ENCODE measurements at regions not wholly inside any gene's neighbourhood (a gene's known extent, or its start where the extent isn't known, plus 50 kb on each side); places are given as distances from the start of the nearest gene placed in this dataset.
"Not testable (repeated sequence)": the region's sequence is repeated elsewhere in the genome, so short reads cannot be mapped to it uniquely, and the experiment has no call there.

GRCh38 chr9:78383130-78383529, 86.2 kb downstream of the PSAT1 start:
- no peaks in the 10 kb centered on the region for H3K36me3 Mint-ChIP-seq
- no peak for ATAC-seq
- no peak for DNase-seq (ENCODE audit: low spot score in 2 of 2)
- no peak overlapping the region for H3K27ac Mint-ChIP-seq
- no peaks in the 10 kb centered on the region for H3K9me3 Mint-ChIP-seq

- DNase-seq (ENCODE audit: low spot score in 2 of 2) = no peak
- Mint-ChIP-seq H3K36me3 (no peaks in the 10 kb centered on the region), H3K9me3 (no peaks in the 10 kb centered on the region)
Measured at GRCh38 chr9:78386348-78386747, 89.4 kb downstream of the PSAT1 start.

GRCh38 chr9:78386773-78387172, 89.8 kb downstream of the PSAT1 start:
- ATAC-seq (no peak), DNase-seq (ENCODE audit: low spot score in 2 of 2) (no peak)
- Mint-ChIP-seq H3K36me3 (no peaks in the 10 kb centered on the region), H3K27ac (no peak overlapping the region), H3K9me3 (no peaks in the 10 kb centered on the region)

More at GRCh38 chr9:78386348-78386747, 89.4 kb downstream of the PSAT1 start:
- no peak for ATAC-seq
- no peak overlapping the region for H3K27ac Mint-ChIP-seq

GRCh38 chr9:78393340-78393739, 96.4 kb downstream of the PSAT1 start:
- Mint-ChIP-seq H3K9me3 (peaks cover 5% of the 10 kb centered on the region in 2 donors), H3K36me3 (no peaks in the 10 kb centered on the region), H3K27ac (no peak overlapping the region)
- DNase-seq (ENCODE audit: low spot score in 2 of 2) (no peak), ATAC-seq (no peak)

GRCh38 chr9:78393932-78394331, 97.0 kb downstream of the PSAT1 start:
- Mint-ChIP-seq H3K27ac (no peak overlapping the region), H3K9me3 (peaks cover 5% of the 10 kb centered on the region in 2 donors), H3K36me3 (no peaks in the 10 kb centered on the region)
- ATAC-seq (no peak), DNase-seq (ENCODE audit: low spot score in 2 of 2) (no peak)

- Mint-ChIP-seq H3K27ac (no peak overlapping the region), H3K9me3 (peaks cover 5% of the 10 kb centered on the region in 2 donors), H3K36me3 (no peaks in the 10 kb centered on the region)
- no peak for ATAC-seq
- no peak for DNase-seq (ENCODE audit: low spot score in 2 of 2)
Measured at GRCh38 chr9:78396087-78396486, 99.2 kb downstream of the PSAT1 start.

GRCh38 chr9:78397045-78397444, 100.1 kb downstream of the PSAT1 start:
- ATAC-seq (no peak), DNase-seq (ENCODE audit: low spot score in 2 of 2) (no peak)
- Mint-ChIP-seq H3K27ac (no peak overlapping the region), H3K9me3 (peaks cover 5% of the 10 kb centered on the region in 2 donors), H3K36me3 (no peaks in the 10 kb centered on the region)

GRCh38 chr9:78397454-78397853, 100.5 kb downstream of the PSAT1 start:
- DNase-seq (ENCODE audit: low spot score in 2 of 2) = no peak

GRCh38 chr9:78399153-78399552, 102.2 kb downstream of the PSAT1 start:
- peaks cover 3 to 5% of the 10 kb centered on the region in 2 donors for H3K9me3 Mint-ChIP-seq
- no peak overlapping the region for H3K27ac Mint-ChIP-seq
- ATAC-seq (no peak), DNase-seq (ENCODE audit: low spot score in 2 of 2) (no peak)
- H3K36me3 Mint-ChIP-seq = no peaks in the 10 kb centered on the region

More at GRCh38 chr9:78397454-78397853, 100.5 kb downstream of the PSAT1 start:
- H3K36me3 Mint-ChIP-seq = no peaks in the 10 kb centered on the region
- H3K27ac Mint-ChIP-seq = no peak overlapping the region
- peaks cover 5% of the 10 kb centered on the region in 2 donors for H3K9me3 Mint-ChIP-seq
- no peak for ATAC-seq

- H3K27ac Mint-ChIP-seq = no peak overlapping the region
- DNase-seq (ENCODE audit: low spot score in 2 of 2) (no peak), ATAC-seq (no peak)
- no peaks in the 10 kb centered on the region for H3K9me3 Mint-ChIP-seq
- no peaks in the 10 kb centered on the region for H3K36me3 Mint-ChIP-seq
Measured at GRCh38 chr9:78400496-78400895, 103.6 kb downstream of the PSAT1 start.

- no peak for DNase-seq (ENCODE audit: low spot score in 2 of 2)
- ATAC-seq = no peak
- no peak overlapping the region for H3K27ac Mint-ChIP-seq
- H3K36me3 Mint-ChIP-seq = no peaks in the 10 kb centered on the region
- no peaks in the 10 kb centered on the region for H3K9me3 Mint-ChIP-seq
Measured at GRCh38 chr9:78405461-78405860, 108.5 kb downstream of the PSAT1 start.

- ATAC-seq = no peak
- no peak for DNase-seq (ENCODE audit: low spot score in 2 of 2)
- H3K27ac Mint-ChIP-seq = no peak overlapping the region
- no peaks in the 10 kb centered on the region for H3K9me3 Mint-ChIP-seq
- no peaks in the 10 kb centered on the region for H3K36me3 Mint-ChIP-seq
Measured at GRCh38 chr9:78406146-78406545, 109.2 kb downstream of the PSAT1 start.

- H3K27ac Mint-ChIP-seq = no peak overlapping the region
- DNase-seq (ENCODE audit: low spot score in 2 of 2) (no peak), ATAC-seq (no peak)
- no peaks in the 10 kb centered on the region for H3K36me3 Mint-ChIP-seq
- H3K9me3 Mint-ChIP-seq = no peaks in the 10 kb centered on the region
Measured at GRCh38 chr9:78406933-78407332, 110.0 kb downstream of the PSAT1 start.

GRCh38 chr9:78407636-78408312, 110.8 kb downstream of the PSAT1 start:
- Mint-ChIP-seq H3K27ac (no peak overlapping the region), H3K9me3 (no peaks in the 10 kb centered on the region), H3K36me3 (no peaks in the 10 kb centered on the region)
- DNase-seq (ENCODE audit: low spot score in 2 of 2) = no peak
- ATAC-seq = no peak

GRCh38 chr9:78408388-78408787, 111.5 kb downstream of the PSAT1 start:
- Mint-ChIP-seq H3K27ac (no peak overlapping the region), H3K9me3 (no peaks in the 10 kb centered on the region), H3K36me3 (no peaks in the 10 kb centered on the region)
- DNase-seq (ENCODE audit: low spot score in 2 of 2) (no peak), ATAC-seq (no peak)

- H3K27ac Mint-ChIP-seq; ATAC-seq; DNase-seq (ENCODE audit: low spot score in 2 of 2); H3K9me3 Mint-ChIP-seq; H3K36me3 Mint-ChIP-seq: not testable (repeated sequence)
Measured at GRCh38 chr9:78409928-78410510, 113.1 kb downstream of the PSAT1 start.

- DNase-seq (ENCODE audit: low spot score in 2 of 2) = no peak
- Mint-ChIP-seq H3K27ac (no peak overlapping the region), H3K36me3 (no peaks in the 10 kb centered on the region), H3K9me3 (no peaks in the 10 kb centered on the region)
- no peak for ATAC-seq
Measured at GRCh38 chr9:78422309-78422708, 125.4 kb downstream of the PSAT1 start.

GRCh38 chr9:78424299-78424698, 127.4 kb downstream of the PSAT1 start:
- Mint-ChIP-seq H3K27ac (no peak overlapping the region), H3K9me3 (peaks cover 0 to 8% of the 10 kb centered on the region in 2 donors), H3K36me3 (peaks cover 0 to 5% of the 10 kb centered on the region in 2 donors)
- no peak for ATAC-seq
- DNase-seq (ENCODE audit: low spot score in 2 of 2) = no peak
